Fibroblast of villous mesenchyme (primary cell): ENCODE measurements at regions not wholly inside any gene's neighbourhood (a gene's known extent, or its start where the extent isn't known, plus 50 kb on each side); places are given as distances from the start of the nearest gene placed in this dataset.

Experiments
- DNase-seq: peaks from one replicate; pipeline ENCODE4 v3.0.0-alpha.2; 2010; ENCODE audit warnings: low read depth
- H3K4me3 ChIP-seq: 2 replicates; pipeline ENCODE4 v1.5.1; 2011; ENCODE audit warnings: low read depth, mild to moderate bottlenecking, low read length
- CTCF ChIP-seq: IDR thresholded peaks from 2 replicates; pipeline ENCODE4 v1.5.1; 2012; ENCODE audit warnings: low read depth, mild to moderate bottlenecking, low read length; ENCODE audit not compliant: insufficient read depth

GRCh38 chr5:74034733-74035132 lies 408.7 kb downstream of the ARHGEF28 start:
- DNase-seq, result no peak
- TF ChIP-seq CTCF, result no peak
- H3K4me3 ChIP-seq, result no peak overlapping the region

DNA sequence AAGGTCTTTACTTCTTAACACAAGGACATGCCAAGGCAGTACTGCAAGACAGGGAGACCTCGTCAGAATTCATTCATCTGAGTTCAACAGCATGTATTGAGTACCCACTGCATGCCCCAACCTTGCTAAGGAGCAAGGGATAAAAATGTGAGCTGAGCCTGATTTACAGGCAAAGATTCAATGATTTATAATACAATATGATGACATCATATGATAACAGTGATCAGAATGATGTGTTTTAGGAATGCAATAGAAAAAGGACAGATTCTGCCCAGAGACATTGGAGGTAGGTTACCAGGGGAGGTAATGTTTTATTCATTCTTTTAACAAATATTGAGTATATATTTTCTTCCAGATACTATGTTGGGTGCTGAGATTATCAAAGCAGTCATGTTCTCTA lies 406.6 kb downstream of the ARHGEF28 start:
- TF ChIP-seq CTCF, result no peak
- no peak for DNase-seq
- H3K4me3 ChIP-seq, result no peak overlapping the region

DNA sequence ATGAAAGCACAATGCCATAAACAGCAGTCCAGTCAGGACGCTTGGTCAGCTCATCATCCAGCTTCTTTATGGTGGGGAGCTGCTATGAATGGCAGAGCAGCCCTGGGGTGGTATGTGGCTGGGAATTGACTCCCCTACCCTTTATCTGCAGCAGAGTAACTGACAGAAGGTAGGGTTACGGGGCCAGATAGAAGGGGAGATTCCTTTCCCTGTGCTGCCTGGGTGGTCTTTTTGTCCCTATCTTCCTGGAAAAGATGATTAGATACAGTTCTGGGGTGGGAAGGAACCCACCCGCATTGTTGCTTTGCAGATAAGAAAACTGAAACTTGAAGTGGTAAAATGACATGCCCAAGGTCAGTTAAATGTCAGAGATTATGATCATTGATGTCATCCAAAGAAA lies 405.5 kb downstream of the ARHGEF28 start:
- H3K4me3 ChIP-seq, result no peak overlapping the region
- TF ChIP-seq CTCF, result no peak
- no peak for DNase-seq

DNA sequence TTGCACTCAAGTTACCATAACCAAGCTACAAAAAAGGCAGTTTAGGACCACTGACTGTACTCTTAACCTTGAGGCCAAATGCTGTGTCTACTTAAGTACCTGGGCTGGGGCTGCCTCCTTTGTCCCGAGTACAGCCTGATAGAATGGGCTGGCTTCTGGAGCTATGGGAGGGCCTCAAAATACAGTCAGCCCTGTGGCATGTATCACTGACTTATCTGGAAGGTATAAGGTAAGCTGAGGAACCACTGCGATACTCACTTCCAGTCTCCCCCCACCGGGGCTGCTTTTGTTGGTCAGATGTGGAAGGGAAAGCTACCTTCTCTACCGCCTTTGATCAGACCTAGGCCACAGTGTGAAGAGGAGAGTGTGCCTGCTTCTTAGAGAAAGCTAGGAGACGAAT lies 404.8 kb downstream of the ARHGEF28 start:
- no peak for DNase-seq
- no peak overlapping the region for H3K4me3 ChIP-seq
- no peak for TF ChIP-seq CTCF

DNA sequence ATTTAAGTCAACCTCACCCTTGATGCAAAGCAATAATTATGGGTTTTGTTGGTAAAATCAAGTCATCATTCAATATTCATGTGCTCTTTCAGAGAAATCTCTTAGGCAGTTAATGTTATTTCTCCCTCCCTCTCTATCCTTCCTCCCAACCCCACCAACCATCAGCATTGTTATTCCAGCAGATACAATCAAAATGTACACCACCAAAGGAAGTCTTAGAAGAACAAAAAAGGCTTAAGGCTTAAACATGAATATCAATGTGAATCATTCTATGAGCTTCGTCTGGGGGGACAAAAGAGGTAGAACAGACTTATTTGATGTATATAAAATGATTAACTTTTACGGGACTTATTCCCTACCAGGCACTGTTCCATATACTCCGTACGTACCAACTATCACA lies 404.4 kb downstream of the ARHGEF28 start:
- no peak overlapping the region for H3K4me3 ChIP-seq
- no peak for TF ChIP-seq CTCF
- no peak for DNase-seq

DNA sequence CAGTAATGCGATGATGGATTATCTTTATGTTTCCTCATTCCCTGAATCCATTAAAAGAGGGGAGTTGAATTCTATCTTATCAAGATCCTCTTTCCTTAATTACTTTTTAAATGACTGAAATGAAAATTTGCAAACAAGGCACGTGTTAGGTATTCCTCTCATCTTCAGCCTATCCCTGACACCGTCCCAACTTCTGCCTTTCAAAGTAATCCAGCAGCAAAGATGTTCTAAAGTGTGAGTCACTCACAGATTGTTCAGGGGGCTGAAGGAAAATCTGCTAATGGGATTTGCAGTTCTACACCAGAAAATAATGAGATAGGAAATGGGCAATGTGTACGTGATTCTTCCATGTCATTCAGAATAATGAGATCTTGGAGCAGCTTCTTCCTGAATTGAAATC lies 403.0 kb downstream of the ARHGEF28 start:
- no peak for TF ChIP-seq CTCF
- no peak overlapping the region for H3K4me3 ChIP-seq
- no peak for DNase-seq

DNA sequence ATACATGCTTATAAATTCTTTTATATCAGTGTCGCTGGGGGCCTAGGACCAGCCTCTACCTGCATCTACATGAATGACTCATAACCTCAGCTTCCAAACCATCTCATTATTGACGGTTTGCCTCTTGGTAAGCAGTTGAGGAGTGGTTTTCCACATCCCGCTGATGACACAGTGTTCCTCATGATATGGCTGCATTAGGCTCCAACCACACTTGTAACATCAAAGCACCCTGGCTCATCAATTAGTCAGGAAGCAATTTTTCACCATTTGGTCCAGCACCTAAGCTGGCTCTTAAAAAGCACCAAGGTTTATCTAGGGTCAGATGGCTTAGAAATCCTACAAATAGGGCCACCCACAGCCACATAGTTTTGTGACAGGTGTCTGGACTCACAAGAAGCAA lies 402.4 kb downstream of the ARHGEF28 start:
- no peak for DNase-seq
- H3K4me3 ChIP-seq, result no peak overlapping the region
- no peak for TF ChIP-seq CTCF
